H1 (cell line): ENCODE measurements at regions not wholly inside any gene's neighbourhood (a gene's known extent, or its start where the extent isn't known, plus 50 kb on each side); places are given as distances from the start of the nearest gene placed in this dataset.

Experiments used
- CTCF ChIA-PET: fragments of 300-600 bp; sonication (Branson Sonifier 250); formaldehyde crosslinking; loops from one replicate; lab custom pipeline; 2021; ENCODE audit not compliant: partially characterized antibody; lab: Charles Lee
- POLR2A ChIA-PET: fragments of 300-600 bp; sonication (Branson Sonifier 250); formaldehyde crosslinking; loops from one replicate; lab custom pipeline; 2021; ENCODE audit warnings: inconsistent platforms; ENCODE audit not compliant: partially characterized antibody; lab: Charles Lee
- DNase-seq, 2 experiments: peaks; one replicate each; pipeline versions ENCODE4 v3.0.0 to v3.0.0-alpha.2; 2010 to 2022; ENCODE audit warnings: low spot score in 2 of 2, low read depth in 1 of 2, mixed read lengths in 1 of 2
- FAIRE-seq: peaks from 2 replicates; lab custom pipeline; 2011; peaks lifted over from hg19 to GRCh38; lab: Jason Lieb, UNC
- H2AFZ ChIP-seq: 2 replicates; pipeline ENCODE4 v1.8.1; 2012; ENCODE audit warnings: low read length, inconsistent platforms
- H2AK5ac ChIP-seq: 2 replicates; pipeline ENCODE4 v1.6.1; 2013; ENCODE audit warnings: low read depth, low read length
- H2BK120ac ChIP-seq: replicated peaks from 2 replicates; pipeline ENCODE3; 2013; ENCODE audit warnings: low read depth, low read length, inconsistent platforms
- H2BK12ac ChIP-seq: 2 replicates; pipeline ENCODE4 v1.6.1; 2013; ENCODE audit warnings: low read depth, low read length
- H2BK15ac ChIP-seq: 2 replicates; pipeline ENCODE4 v1.6.1; 2013; ENCODE audit warnings: low read length
- H2BK20ac ChIP-seq: 2 replicates; pipeline ENCODE4 v1.6.1; 2013; ENCODE audit warnings: low read length
- H2BK5ac ChIP-seq: 2 replicates; pipeline ENCODE4 v1.6.1; 2013; ENCODE audit warnings: low read depth, low read length
- H3K14ac ChIP-seq: 2 replicates; pipeline ENCODE4 v1.6.1; 2013; ENCODE audit warnings: inconsistent platforms; ENCODE audit not compliant: insufficient read length
- H3K18ac ChIP-seq: 2 replicates; pipeline ENCODE4 v1.6.1; 2013; ENCODE audit warnings: low read length; ENCODE audit errors: extremely low read depth
- H3K23ac ChIP-seq: 2 replicates; pipeline ENCODE4 v1.6.1; 2013; ENCODE audit warnings: inconsistent platforms; ENCODE audit not compliant: insufficient read length
- H3K23me2 ChIP-seq: 2 replicates; pipeline ENCODE4 v1.6.1; 2013; ENCODE audit warnings: low read depth, low read length
- H3K27ac ChIP-seq: 2 replicates; pipeline ENCODE4 v1.6.1; 2011; ENCODE audit warnings: low read depth, low read length, inconsistent platforms
- H3K27me3 ChIP-seq, 4 experiments: replicated peaks in 1 of 4; 1 replicate in 1 of 4; 2 replicates in 3 of 4; pipeline versions ENCODE4 v1.6.1 to v1.8.1; 2011 to 2013; ENCODE audit warnings: low read length in 3 of 4, mild to moderate bottlenecking in 3 of 4, inconsistent platforms in 2 of 4, mixed read lengths in 2 of 4, moderate library complexity in 1 of 4; ENCODE audit not compliant: control insufficient read depth in 3 of 4, insufficient read depth in 3 of 4; ENCODE audit errors: extremely low read depth in 1 of 4
- H3K36me3 ChIP-seq, 4 experiments: 2 replicates each; pipeline versions ENCODE4 v1.6.1 to v1.8.1; 2011 to 2013; ENCODE audit warnings: mild to moderate bottlenecking in 4 of 4, low read length in 3 of 4, moderate library complexity in 2 of 4, control low read depth in 1 of 4, inconsistent platforms in 1 of 4; ENCODE audit not compliant: insufficient read depth in 4 of 4, control insufficient read depth in 2 of 4
- H3K4ac ChIP-seq: replicated peaks from 2 replicates; pipeline ENCODE3; 2013; ENCODE audit warnings: low read length, low read depth, mixed read lengths, inconsistent platforms; ENCODE audit not compliant: insufficient read length
- H3K4me1 ChIP-seq, 4 experiments: replicated peaks in 1 of 4; 1 replicate in 1 of 4; 2 replicates in 3 of 4; pipeline versions ENCODE4 v1.6.1 to v1.8.1; 2011 to 2013; ENCODE audit warnings: low read length in 3 of 4, inconsistent platforms in 2 of 4, mixed read lengths in 1 of 4; ENCODE audit not compliant: insufficient read depth in 4 of 4, control insufficient read depth in 3 of 4
- H3K4me2 ChIP-seq, 2 experiments: 2 replicates each; pipeline versions ENCODE4 v1.6.1 to v1.8.1; 2011 to 2013; ENCODE audit warnings: low read depth in 2 of 2, low read length in 2 of 2, control low read depth in 1 of 2, inconsistent platforms in 1 of 2, mild to moderate bottlenecking in 1 of 2; ENCODE audit not compliant: insufficient read depth in 1 of 2
- H3K4me3 ChIP-seq, 4 experiments: fragments of 200-600, 300-600 bp in 1 of 4; sonication (generic), shearing (Covaris generic), sonication (Bioruptor Twin) in 1 of 4; 2 replicates each; pipeline versions ENCODE4 v1.5.1 to v1.8.1; 2011 to 2016; ENCODE audit warnings: low read length in 4 of 4, low read depth in 3 of 4, control low read depth in 2 of 4, inconsistent platforms in 2 of 4, mild to moderate bottlenecking in 2 of 4, mixed read lengths in 1 of 4, moderate library complexity in 1 of 4; ENCODE audit not compliant: insufficient read depth in 2 of 4; ENCODE audit errors: extremely low read depth in 1 of 4
- H3K56ac ChIP-seq: replicated peaks from 2 replicates; pipeline ENCODE3; 2013; ENCODE audit warnings: low read depth, mild to moderate bottlenecking, mixed read lengths, low read length, inconsistent platforms; ENCODE audit not compliant: insufficient read length
- H3K79me1 ChIP-seq: 2 replicates; pipeline ENCODE4 v1.6.1; 2013; ENCODE audit warnings: low read depth, low read length, control low read depth
- H3K79me2 ChIP-seq, 2 experiments: 2 replicates each; pipeline versions ENCODE4 v1.6.1 to v1.8.1; 2012 to 2013; ENCODE audit warnings: low read length in 2 of 2, mild to moderate bottlenecking in 2 of 2, inconsistent platforms in 1 of 2; ENCODE audit not compliant: insufficient read depth in 2 of 2, control insufficient read depth in 1 of 2
- H3K9ac ChIP-seq, 4 experiments: replicated peaks in 1 of 4; 1 replicate in 1 of 4; 2 replicates in 3 of 4; pipeline versions ENCODE4 v1.6.1 to v1.8.1; 2011 to 2013; ENCODE audit warnings: low read depth in 3 of 4, low read length in 3 of 4, control low read depth in 2 of 4, mild to moderate bottlenecking in 2 of 4, moderate library complexity in 2 of 4, inconsistent platforms in 1 of 4; ENCODE audit errors: extremely low read depth in 1 of 4
- H3K9me3 ChIP-seq, 2 experiments: 2 replicates each; pipeline versions ENCODE4 v1.6.1 to v1.8.1; 2012 to 2013; ENCODE audit warnings: mild to moderate bottlenecking in 2 of 2, moderate library complexity in 2 of 2, control low read depth in 1 of 2, inconsistent platforms in 1 of 2, low read depth in 1 of 2, low read length in 1 of 2, mixed read lengths in 1 of 2; ENCODE audit not compliant: insufficient read depth in 2 of 2
- H4K20me1 ChIP-seq, 2 experiments: replicated peaks in 1 of 2; 2 replicates each; pipeline versions ENCODE3 to v1.8.1; 2011 to 2013; ENCODE audit warnings: inconsistent platforms in 2 of 2, low read length in 2 of 2, mild to moderate bottlenecking in 1 of 2; ENCODE audit not compliant: insufficient read depth in 2 of 2, control insufficient read depth in 1 of 2
- H4K5ac ChIP-seq: 2 replicates; pipeline ENCODE4 v1.6.1; 2013; ENCODE audit warnings: low read length, low read depth, mixed read lengths, inconsistent platforms; ENCODE audit not compliant: insufficient read length
- H4K8ac ChIP-seq: 2 replicates; pipeline ENCODE4 v1.8.0; 2013; ENCODE audit warnings: mild to moderate bottlenecking, moderate library complexity, low read length, inconsistent platforms; ENCODE audit not compliant: insufficient read depth; ENCODE audit errors: extremely low read depth
- H4K91ac ChIP-seq: replicated peaks from 2 replicates; pipeline ENCODE3; 2013; ENCODE audit warnings: low read length, mixed read lengths, inconsistent platforms; ENCODE audit not compliant: insufficient read length
- CBX8 ChIP-seq: fragments of 300-800, 300-1000 bp; sonication (generic); IDR thresholded peaks from 2 replicates; pipeline ENCODE4 v1.7.1; 2016; ENCODE audit warnings: low read depth, low read length, borderline replicate concordance
- CTBP2 ChIP-seq: IDR thresholded peaks from 2 replicates; pipeline ENCODE4 v1.7.0; 2011; ENCODE audit warnings: borderline replicate concordance, mild to moderate bottlenecking, moderate library complexity, mixed read lengths, low read length; ENCODE audit not compliant: insufficient read depth, insufficient read length
- HDAC6 ChIP-seq: IDR thresholded peaks from one replicate; pipeline ENCODE4 v1.7.1; 2012; ENCODE audit warnings: low read depth, mild to moderate bottlenecking, inconsistent platforms, low read length, moderate library complexity
- KDM1A ChIP-seq: fragments of 200-600, 300-600 bp; sonication (generic); IDR thresholded peaks from 2 replicates; pipeline ENCODE4 v1.7.1; 2016; ENCODE audit warnings: mild to moderate bottlenecking, low read length, borderline replicate concordance
- KDM4A ChIP-seq: IDR thresholded peaks from one replicate; pipeline ENCODE4 v1.7.1; 2012; ENCODE audit warnings: low read depth, mild to moderate bottlenecking, moderate library complexity, low read length, inconsistent platforms; ENCODE audit not compliant: severe bottlenecking
- POLR2A ChIP-seq, 2 experiments: IDR thresholded peaks; 1 replicate in 1 of 2; 2 replicates in 1 of 2; pipeline ENCODE4 v1.6.1; 2011; ENCODE audit warnings: low read depth in 2 of 2, low read length in 2 of 2, mild to moderate bottlenecking in 2 of 2; ENCODE audit errors: control extremely low read depth in 1 of 2
- POU5F1 ChIP-seq: IDR thresholded peaks from 2 replicates; pipeline ENCODE4 v1.6.1; 2011; ENCODE audit warnings: low read depth, mild to moderate bottlenecking, low read length, moderate library complexity
- TAF1 ChIP-seq: IDR thresholded peaks from 2 replicates; pipeline ENCODE4 v1.6.1; 2011; ENCODE audit warnings: mild to moderate bottlenecking, low read depth, low read length
- WGBS, 2 experiments: shearing (Covaris generic) in 1 of 2; methylation state at CpG; one replicate each; pipeline versions ENCODE4 v1.1.6 to v1.1.7; 2013 to 2015; ENCODE audit warnings: low lambda C conversion rate in 2 of 2, mixed read lengths in 2 of 2, inconsistent platforms in 1 of 2, low coverage in 1 of 2, missing lambda C conversion rate in 1 of 2; ENCODE audit not compliant: insufficient replicate concordance in 2 of 2, insufficient coverage in 1 of 2, insufficient read length in 1 of 2; ENCODE audit errors: extremely low coverage in 1 of 2, missing lambda C conversion rate in 1 of 2; 5-methylcytosine and 5-hydroxymethylcytosine counted together
- TF ChIP-seq, protein P1 (sequence below): IDR thresholded peaks from 2 replicates; pipeline ENCODE4 v1.6.1; 2012; ENCODE audit warnings: inconsistent platforms

DNA sequence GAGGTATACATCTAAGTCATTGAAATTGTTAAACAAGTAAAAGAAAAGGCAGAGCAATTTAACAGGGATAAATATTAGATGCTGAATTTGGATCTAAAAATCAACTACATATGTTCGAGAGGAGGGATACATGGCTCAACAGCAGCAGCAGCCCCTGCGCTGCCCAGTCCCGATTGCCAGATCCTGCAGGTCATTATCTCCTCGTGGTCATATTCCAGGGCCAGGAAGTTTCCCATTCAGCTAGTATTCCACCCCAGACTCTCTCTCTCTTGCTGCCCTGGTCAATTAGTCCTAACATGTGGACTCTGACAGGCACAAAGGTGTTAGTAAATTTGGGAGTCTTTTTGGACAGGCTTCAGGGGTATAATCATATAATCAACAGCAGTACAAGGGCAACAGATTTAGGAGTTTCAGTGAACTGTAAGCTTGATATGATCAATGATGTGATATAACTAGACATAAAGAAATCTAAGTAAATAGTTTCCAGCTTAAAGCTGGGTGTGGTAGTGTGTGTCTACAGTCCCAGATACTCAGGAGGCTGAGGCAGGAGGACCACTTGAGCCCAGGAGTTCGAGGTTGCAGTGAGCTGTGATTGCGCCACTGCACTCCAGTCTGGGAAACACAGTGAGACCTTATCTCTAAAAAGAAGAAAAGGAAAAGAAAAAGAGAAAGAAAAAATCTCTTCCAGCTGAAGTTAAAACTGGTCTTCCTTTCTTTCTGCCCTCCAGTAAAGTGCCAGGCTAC, 96.5 kb upstream of the MED13 start:
- no peak overlapping the region for H2AFZ ChIP-seq
- CTCF ChIA-PET = no interaction called here
- FAIRE-seq = no peak

More for the DNA sequence above, 96.5 kb upstream of the MED13 start:
- Histone ChIP-seq H4K20me1 (no peaks in the 10 kb centered on the region), H3K79me2 (no peaks in the 10 kb centered on the region), H3K27ac (no peak overlapping the region), H4K8ac (no peak overlapping the region), H2BK120ac (no peak overlapping the region), H3K27me3 (no peaks in the 10 kb centered on the region), H3K4me1 (no peaks in the 10 kb centered on the region), H3K23ac (no peak overlapping the region), H4K91ac (no peak overlapping the region), H3K4me2 (no peak overlapping the region), H3K9me3 (no peaks in the 10 kb centered on the region), H3K23me2 (no peaks in the 10 kb centered on the region), H3K4me3 (no peak overlapping the region), H3K18ac (no peak overlapping the region), H2BK12ac (no peak overlapping the region), H3K56ac (no peak overlapping the region), H3K36me3 (no peaks in the 10 kb centered on the region), H4K5ac (no peak overlapping the region), H3K14ac (no peak overlapping the region), H3K79me1 (no peaks in the 10 kb centered on the region), H2BK5ac (no peak overlapping the region), H3K9ac (no peak overlapping the region), H2AK5ac (no peak overlapping the region), H2BK15ac (no peak overlapping the region), H2BK20ac (no peak overlapping the region), H3K4ac (no peak overlapping the region)
- DNase-seq = no peak
- POLR2A ChIA-PET = no interaction called here
- TF ChIP-seq POLR2A (IDR thresholded peaks at IDR 0.05; ENCODE audit: control extremely low read depth in 1 of 2, low read depth in 2 of 2, low read length in 2 of 2) (no peak), KDM1A (no peak), POU5F1 (no peak), CBX8 (no peak), KDM4A (no peak), TAF1 (no peak), HDAC6 (no peak), CTBP2 (no peak)
- TF ChIP-seq, protein P1, sequence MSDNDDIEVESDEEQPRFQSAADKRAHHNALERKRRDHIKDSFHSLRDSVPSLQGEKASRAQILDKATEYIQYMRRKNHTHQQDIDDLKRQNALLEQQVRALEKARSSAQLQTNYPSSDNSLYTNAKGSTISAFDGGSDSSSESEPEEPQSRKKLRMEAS = no peak
- WGBS, 2 experiments = 90% methylated on average over 6 of the region's 6 CpGs; no CpG with 5 or more reads in 1 of the 2 experiments
